ENCODE measurements at regions not wholly inside any gene's neighbourhood (a gene's known extent, or its start where the extent isn't known, plus 50 kb on each side); places are given as distances from the start of the nearest gene placed in this dataset.

DNA sequence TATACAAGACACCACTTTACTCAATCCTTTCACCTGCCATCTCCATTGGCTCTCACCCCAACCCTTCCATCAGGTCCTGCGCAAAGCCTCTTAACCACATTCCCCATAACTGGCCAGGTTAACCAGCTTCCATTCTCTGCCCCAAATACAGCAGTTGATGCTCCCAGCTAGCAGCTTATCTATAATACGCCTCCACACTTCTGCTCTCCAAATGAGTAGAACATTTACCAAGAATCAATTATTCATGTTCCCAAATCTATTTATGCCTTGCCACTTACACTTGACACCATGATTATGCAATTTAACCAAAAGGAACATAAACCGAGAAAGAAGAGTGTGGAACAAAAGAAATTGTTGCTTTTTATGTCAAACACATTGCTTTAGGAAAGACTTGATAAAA is 103.7 kb upstream of the TPM1 start:
- Histone ChIP-seq H4K20me1 (ENCODE audit: insufficient read depth) (no peaks in the 10 kb centered on the region), H3K4me2 (ENCODE audit: low read length) (no peak overlapping the region), H3K9ac (ENCODE audit: low read length) (no peak overlapping the region), H3K4me3 (ENCODE audit: low read length) (no peak overlapping the region), H3F3A (ENCODE audit: insufficient read depth, low read length, poor library complexity, severe bottlenecking) (no peaks in the 10 kb centered on the region), H2AFZ (ENCODE audit: low read depth, low read length) (no peak overlapping the region), H3K36me3 (ENCODE audit: insufficient read depth, low read length) (no peaks in the 10 kb centered on the region), H3K9me3 (ENCODE audit: low read length) (no peaks in the 10 kb centered on the region), H3K27ac (ENCODE audit: low read length) (no peak overlapping the region), H3K27me3 (ENCODE audit: insufficient read depth, low read depth, low read length) (no peaks in the 10 kb centered on the region), H3K79me2 (replicated peaks; ENCODE audit: insufficient read depth, low read length) (no peaks in the 10 kb centered on the region), H3K9me2 (ENCODE audit: insufficient read depth, low read length) (no peaks in the 10 kb centered on the region)
- TF ChIP-seq POLR2AphosphoS5 (IDR thresholded peaks at IDR 0.05) (no peak), REST (IDR thresholded peaks at IDR 0.05; ENCODE audit: borderline replicate concordance) (no peak), EP300 (conservative IDR thresholded peaks at IDR 0.05; ENCODE audit: poor library complexity, severe bottlenecking) (no peak), EZH2 (IDR thresholded peaks at IDR 0.05; ENCODE audit: borderline replicate concordance, insufficient read depth, low read length, poor library complexity, severe bottlenecking) (no peak), MXI1 (conservative IDR thresholded peaks at IDR 0.05; ENCODE audit: poor library complexity, severe bottlenecking) (no peak), TAF1 (IDR thresholded peaks at IDR 0.05; ENCODE audit: low read depth) (no peak), SMC3 (conservative IDR thresholded peaks at IDR 0.05; ENCODE audit: poor library complexity) (no peak)

DNA sequence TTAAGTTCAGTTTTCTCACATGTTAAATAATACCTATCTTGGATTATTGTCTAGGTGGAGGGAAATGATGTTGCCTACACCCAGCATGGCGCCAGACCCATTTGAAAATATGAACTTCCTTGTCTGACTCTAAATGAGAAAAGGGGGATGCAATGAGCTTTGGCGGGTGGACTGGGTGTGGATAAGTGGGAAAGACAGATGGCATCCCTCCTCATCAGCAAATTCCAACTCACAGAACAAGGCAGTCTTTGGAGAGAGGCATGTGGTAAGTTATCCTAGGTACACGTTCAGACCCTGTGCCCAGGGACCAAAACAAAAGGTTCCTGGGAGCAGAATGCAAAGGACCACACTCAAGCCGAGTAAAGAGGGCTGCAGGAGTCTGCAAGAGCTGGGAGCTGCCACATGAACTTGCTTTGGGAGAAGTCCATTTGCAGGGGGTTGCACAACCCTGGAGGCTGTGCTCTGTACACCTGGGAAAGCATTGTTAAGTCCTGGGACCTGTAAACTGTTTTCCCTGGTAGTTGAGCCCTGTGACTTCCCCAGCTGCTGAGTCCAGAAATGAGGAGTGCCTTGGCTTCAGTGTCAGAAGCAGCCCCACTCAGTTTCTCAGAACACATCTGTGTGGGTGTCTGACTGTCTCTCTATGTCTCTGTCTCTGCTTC is 102.3 kb upstream of the TPM1 start:
- no peak for TF ChIP-seq TAF1 (IDR thresholded peaks at IDR 0.05; ENCODE audit: low read depth)
- no peak for TF ChIP-seq CTCF (IDR thresholded peaks at IDR 0.05; ENCODE audit: poor library complexity, severe bottlenecking)
- no peak for TF ChIP-seq POLR2AphosphoS5 (IDR thresholded peaks at IDR 0.05)
- TF ChIP-seq MXI1 (conservative IDR thresholded peaks at IDR 0.05; ENCODE audit: poor library complexity, severe bottlenecking), result no peak
- TF ChIP-seq EZH2 (IDR thresholded peaks at IDR 0.05; ENCODE audit: borderline replicate concordance, insufficient read depth, low read length, poor library complexity, severe bottlenecking), result no peak
- TF ChIP-seq EP300 (conservative IDR thresholded peaks at IDR 0.05; ENCODE audit: poor library complexity, severe bottlenecking), result no peak
- no peak for TF ChIP-seq SMC3 (conservative IDR thresholded peaks at IDR 0.05; ENCODE audit: poor library complexity)
- TF ChIP-seq RAD21 (conservative IDR thresholded peaks at IDR 0.05), result no peak
- no peak for TF ChIP-seq REST (IDR thresholded peaks at IDR 0.05; ENCODE audit: borderline replicate concordance)
- no peak overlapping the region for H3K9ac ChIP-seq (ENCODE audit: low read length)
- no peaks in the 10 kb centered on the region for H3K36me3 ChIP-seq (ENCODE audit: insufficient read depth, low read length)
- no peaks in the 10 kb centered on the region for H3F3A ChIP-seq (ENCODE audit: insufficient read depth, low read length, poor library complexity, severe bottlenecking)
- no peaks in the 10 kb centered on the region for H3K27me3 ChIP-seq (ENCODE audit: insufficient read depth, low read depth, low read length)
- H3K4me2 ChIP-seq (ENCODE audit: low read length), result no peak overlapping the region
- no peak overlapping the region for H3K4me3 ChIP-seq (ENCODE audit: low read length)
- H3K9me2 ChIP-seq (ENCODE audit: insufficient read depth, low read length), result no peaks in the 10 kb centered on the region
- no peaks in the 10 kb centered on the region for H4K20me1 ChIP-seq (ENCODE audit: insufficient read depth)
- no peak overlapping the region for H2AFZ ChIP-seq (ENCODE audit: low read depth, low read length)
- no peak overlapping the region for H3K27ac ChIP-seq (ENCODE audit: low read length)
- no peaks in the 10 kb centered on the region for H3K9me3 ChIP-seq (ENCODE audit: low read length)
- H3K79me2 ChIP-seq (replicated peaks; ENCODE audit: insufficient read depth, low read length), result no peaks in the 10 kb centered on the region
